Nephron progenitor cell (in vitro differentiated cells): ENCODE measurements at regions not wholly inside any gene's neighbourhood (a gene's known extent, or its start where the extent isn't known, plus 50 kb on each side); places are given as distances from the start of the nearest gene placed in this dataset.
"Not testable (repeated sequence)": the region's sequence is repeated elsewhere in the genome, so short reads cannot be mapped to it uniquely, and the experiment has no call there.

ENCODE experiments used
- DNase-seq: peaks from one replicate; pipeline ENCODE4 v3.0.0; 2021
- H3K27ac Mint-ChIP-seq: 2 replicates; pipeline ENCODE4 v1.8.0; 2021; ENCODE audit warnings: mild to moderate bottlenecking, moderate library complexity, mixed read lengths
- H3K27me3 Mint-ChIP-seq: 2 replicates; pipeline ENCODE4 v1.8.0; 2021; ENCODE audit warnings: mild to moderate bottlenecking, low read depth, mixed read lengths; ENCODE audit not compliant: poor library complexity
- H3K36me3 Mint-ChIP-seq: 2 replicates; pipeline ENCODE4 v1.8.0; 2021; ENCODE audit warnings: low read depth, mixed read lengths
- H3K4me1 Mint-ChIP-seq: 2 replicates; pipeline ENCODE4 v1.8.0; 2021; ENCODE audit warnings: mixed read lengths
- H3K4me3 Mint-ChIP-seq: 2 replicates; pipeline ENCODE4 v1.8.0; 2021; ENCODE audit warnings: mild to moderate bottlenecking, moderate library complexity, mixed read lengths
- H3K9me3 Mint-ChIP-seq: 2 replicates; pipeline ENCODE4 v1.8.0; 2021; ENCODE audit warnings: mild to moderate bottlenecking, moderate library complexity, mixed read lengths
- CTCF ChIP-seq: fragments of 200-600 bp; sonication (generic); IDR thresholded peaks from 2 replicates; pipeline ENCODE4 v1.5.0; 2021; ENCODE audit warnings: antibody characterized with exemption

- H3K27ac Mint-ChIP-seq: peak overlapping the region; percentile 57
- H3K4me3 Mint-ChIP-seq: no peak overlapping the region
- peaks cover 5% of the 10 kb centered on the region for H3K9me3 Mint-ChIP-seq
- H3K36me3 Mint-ChIP-seq: no peaks in the 10 kb centered on the region
- H3K4me1 Mint-ChIP-seq: peaks cover 48% of the 10 kb centered on the region
- H3K27me3 Mint-ChIP-seq: peaks cover 7% of the 10 kb centered on the region
- TF ChIP-seq CTCF: no peak
- DNase-seq: no peak
Observed at GRCh38 chr16:77514500-77515220, 79.8 kb upstream of the ADAMTS18 start.

GRCh38 chr16:77525226-77525625, 90.4 kb upstream of the ADAMTS18 start:
- Mint-ChIP-seq H3K9me3 (peaks cover 41% of the 10 kb centered on the region), H3K36me3 (peaks cover 13% of the 10 kb centered on the region)
- H3K27ac Mint-ChIP-seq, H3K4me3 Mint-ChIP-seq, H3K27me3 Mint-ChIP-seq, H3K4me1 Mint-ChIP-seq, DNase-seq: not testable (repeated sequence)

GRCh38 chr16:77531752-77532151, 96.9 kb upstream of the ADAMTS18 start:
- peaks cover 6% of the 10 kb centered on the region for H3K4me1 Mint-ChIP-seq
- no peaks in the 10 kb centered on the region for H3K27me3 Mint-ChIP-seq
- H3K9me3 Mint-ChIP-seq: peaks cover 14% of the 10 kb centered on the region
- TF ChIP-seq CTCF: no peak
- DNase-seq: no peak
- H3K27ac Mint-ChIP-seq: no peak overlapping the region
- peaks cover 1% of the 10 kb centered on the region for H3K36me3 Mint-ChIP-seq
- H3K4me3 Mint-ChIP-seq: no peak overlapping the region

GRCh38 chr16:77536809-77537208, 102.0 kb upstream of the ADAMTS18 start:
- Mint-ChIP-seq H3K27me3 (peaks cover 3% of the 10 kb centered on the region), H3K27ac (no peak overlapping the region), H3K9me3 (no peaks in the 10 kb centered on the region), H3K36me3 (no peaks in the 10 kb centered on the region), H3K4me1 (peaks cover 14% of the 10 kb centered on the region), H3K4me3 (no peak overlapping the region)
- DNase-seq: no peak
- no peak for TF ChIP-seq CTCF

GRCh38 chr16:77539421-77540034, 104.7 kb upstream of the ADAMTS18 start:
- Mint-ChIP-seq H3K36me3 (no peaks in the 10 kb centered on the region), H3K4me3 (no peak overlapping the region), H3K27me3 (peaks cover 3% of the 10 kb centered on the region), H3K9me3 (no peaks in the 10 kb centered on the region), H3K27ac (no peak overlapping the region), H3K4me1 (peaks cover 14% of the 10 kb centered on the region)
- no peak for DNase-seq
- TF ChIP-seq CTCF: no peak

- Mint-ChIP-seq H3K27ac (no peak overlapping the region), H3K4me1 (peaks cover 14% of the 10 kb centered on the region), H3K27me3 (peaks cover 6% of the 10 kb centered on the region), H3K36me3 (no peaks in the 10 kb centered on the region), H3K9me3 (no peaks in the 10 kb centered on the region), H3K4me3 (no peak overlapping the region)
- TF ChIP-seq CTCF: no peak
- DNase-seq: no peak
Observed at GRCh38 chr16:77540646-77541045, 105.8 kb upstream of the ADAMTS18 start.
